DND-41 (cell line): ENCODE measurements at regions not wholly inside any gene's neighbourhood (a gene's known extent, or its start where the extent isn't known, plus 50 kb on each side); places are given as distances from the start of the nearest gene placed in this dataset.

Experiments used
- EZH2 ChIP-seq: IDR thresholded peaks from 3 replicates; pipeline ENCODE4 v1.6.1; 2012; ENCODE audit warnings: borderline replicate concordance, low read depth, mild to moderate bottlenecking, moderate library complexity, low read length, inconsistent platforms; ENCODE audit not compliant: severe bottlenecking
- TF ChIP-seq, protein P1 (sequence below): IDR thresholded peaks from 2 replicates; pipeline ENCODE4 v1.5.1; 2012; ENCODE audit warnings: borderline replicate concordance, low read length, moderate library complexity, mild to moderate bottlenecking; ENCODE audit not compliant: poor library complexity, severe bottlenecking; ENCODE audit errors: extremely low read depth

GRCh38 chr12:128083132-128083729 lies 183.7 kb upstream of the TMEM132C start:
- TF ChIP-seq, protein P1, sequence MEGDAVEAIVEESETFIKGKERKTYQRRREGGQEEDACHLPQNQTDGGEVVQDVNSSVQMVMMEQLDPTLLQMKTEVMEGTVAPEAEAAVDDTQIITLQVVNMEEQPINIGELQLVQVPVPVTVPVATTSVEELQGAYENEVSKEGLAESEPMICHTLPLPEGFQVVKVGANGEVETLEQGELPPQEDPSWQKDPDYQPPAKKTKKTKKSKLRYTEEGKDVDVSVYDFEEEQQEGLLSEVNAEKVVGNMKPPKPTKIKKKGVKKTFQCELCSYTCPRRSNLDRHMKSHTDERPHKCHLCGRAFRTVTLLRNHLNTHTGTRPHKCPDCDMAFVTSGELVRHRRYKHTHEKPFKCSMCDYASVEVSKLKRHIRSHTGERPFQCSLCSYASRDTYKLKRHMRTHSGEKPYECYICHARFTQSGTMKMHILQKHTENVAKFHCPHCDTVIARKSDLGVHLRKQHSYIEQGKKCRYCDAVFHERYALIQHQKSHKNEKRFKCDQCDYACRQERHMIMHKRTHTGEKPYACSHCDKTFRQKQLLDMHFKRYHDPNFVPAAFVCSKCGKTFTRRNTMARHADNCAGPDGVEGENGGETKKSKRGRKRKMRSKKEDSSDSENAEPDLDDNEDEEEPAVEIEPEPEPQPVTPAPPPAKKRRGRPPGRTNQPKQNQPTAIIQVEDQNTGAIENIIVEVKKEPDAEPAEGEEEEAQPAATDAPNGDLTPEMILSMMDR: no peak
- TF ChIP-seq EZH2: no peak
